NB4 (cell line): ENCODE measurements at regions not wholly inside any gene's neighbourhood (a gene's known extent, or its start where the extent isn't known, plus 50 kb on each side); places are given as distances from the start of the nearest gene placed in this dataset.

Experiments used
- MYC ChIP-seq: IDR thresholded peaks from 2 replicates; pipeline ENCODE4 v1.6.1; 2011; ENCODE audit warnings: low read depth, low read length
- POLR2A ChIP-seq: IDR thresholded peaks from 2 replicates; pipeline ENCODE4 v1.6.1; 2011; ENCODE audit warnings: mild to moderate bottlenecking; ENCODE audit not compliant: insufficient read length; ENCODE audit errors: extremely low read depth
- TF ChIP-seq, protein P1 (sequence below): IDR thresholded peaks from one replicate; pipeline ENCODE4 v1.5.1; 2012; ENCODE audit warnings: low read depth, low read length
- TF ChIP-seq, protein P2 (sequence below): IDR thresholded peaks from 2 replicates; pipeline ENCODE4 v1.6.1; 2011; ENCODE audit warnings: low read depth, low read length

DNA sequence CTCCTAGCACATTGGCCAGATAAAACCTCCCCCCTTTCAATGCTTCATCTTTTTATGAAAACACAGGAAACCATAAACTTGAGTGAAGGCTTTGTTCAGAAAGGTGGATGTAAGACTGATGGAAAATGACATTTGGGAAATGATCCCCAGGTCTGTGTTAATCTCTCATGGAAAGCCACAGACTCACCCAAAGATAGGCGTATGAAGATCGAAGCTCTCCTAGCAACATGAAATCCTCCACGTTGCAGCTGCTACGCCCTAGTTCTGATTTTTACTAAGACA, 63.4 kb upstream of the PTGR2 start:
- TF ChIP-seq, protein P1, sequence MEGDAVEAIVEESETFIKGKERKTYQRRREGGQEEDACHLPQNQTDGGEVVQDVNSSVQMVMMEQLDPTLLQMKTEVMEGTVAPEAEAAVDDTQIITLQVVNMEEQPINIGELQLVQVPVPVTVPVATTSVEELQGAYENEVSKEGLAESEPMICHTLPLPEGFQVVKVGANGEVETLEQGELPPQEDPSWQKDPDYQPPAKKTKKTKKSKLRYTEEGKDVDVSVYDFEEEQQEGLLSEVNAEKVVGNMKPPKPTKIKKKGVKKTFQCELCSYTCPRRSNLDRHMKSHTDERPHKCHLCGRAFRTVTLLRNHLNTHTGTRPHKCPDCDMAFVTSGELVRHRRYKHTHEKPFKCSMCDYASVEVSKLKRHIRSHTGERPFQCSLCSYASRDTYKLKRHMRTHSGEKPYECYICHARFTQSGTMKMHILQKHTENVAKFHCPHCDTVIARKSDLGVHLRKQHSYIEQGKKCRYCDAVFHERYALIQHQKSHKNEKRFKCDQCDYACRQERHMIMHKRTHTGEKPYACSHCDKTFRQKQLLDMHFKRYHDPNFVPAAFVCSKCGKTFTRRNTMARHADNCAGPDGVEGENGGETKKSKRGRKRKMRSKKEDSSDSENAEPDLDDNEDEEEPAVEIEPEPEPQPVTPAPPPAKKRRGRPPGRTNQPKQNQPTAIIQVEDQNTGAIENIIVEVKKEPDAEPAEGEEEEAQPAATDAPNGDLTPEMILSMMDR: no peak
- TF ChIP-seq, protein P2, sequence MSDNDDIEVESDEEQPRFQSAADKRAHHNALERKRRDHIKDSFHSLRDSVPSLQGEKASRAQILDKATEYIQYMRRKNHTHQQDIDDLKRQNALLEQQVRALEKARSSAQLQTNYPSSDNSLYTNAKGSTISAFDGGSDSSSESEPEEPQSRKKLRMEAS: no peak
- TF ChIP-seq POLR2A (no peak), MYC (no peak)
